RCC 7860 (cell line): ENCODE measurements at regions not wholly inside any gene's neighbourhood (a gene's known extent, or its start where the extent isn't known, plus 50 kb on each side); places are given as distances from the start of the nearest gene placed in this dataset.

Experiments
- DNase-seq: peaks from one replicate; pipeline ENCODE4 v3.0.0-alpha.2; 2015; ENCODE audit warnings: low spot score
- FAIRE-seq: peaks from 2 replicates; lab custom pipeline; 2012; peaks lifted over from hg19 to GRCh38; lab: Jason Lieb, UNC

GRCh38 chr12:87930033-87930432 lies 99.2 kb downstream of the C12orf50 start:
- FAIRE-seq (peak; percentile 8), DNase-seq (no peak)

GRCh38 chr12:87929346-87929745 lies 99.9 kb downstream of the C12orf50 start:
- no peak for FAIRE-seq
- DNase-seq = no peak

- DNase-seq (no peak), FAIRE-seq (no peak)
Observed at GRCh38 chr12:87928031-87928430, 101.2 kb downstream of the C12orf50 start.

GRCh38 chr12:87925021-87925420 lies 104.2 kb downstream of the C12orf50 start:
- no peak for FAIRE-seq
- no peak for DNase-seq

- DNase-seq (no peak), FAIRE-seq (no peak)
Observed at GRCh38 chr12:87924149-87924548, 105.1 kb downstream of the C12orf50 start.

GRCh38 chr12:87923361-87923760 lies 105.8 kb downstream of the C12orf50 start:
- no peak for FAIRE-seq
- DNase-seq = no peak

GRCh38 chr12:87922736-87923135 lies 106.5 kb downstream of the C12orf50 start:
- no peak for FAIRE-seq
- DNase-seq = no peak

- FAIRE-seq (no peak), DNase-seq (no peak)
Observed at GRCh38 chr12:87921621-87922020, 107.6 kb downstream of the C12orf50 start.

- FAIRE-seq = no peak
Observed at GRCh38 chr12:87920139-87920538, 109.1 kb downstream of the C12orf50 start.

GRCh38 chr12:87901457-87901856 lies 127.7 kb downstream of the C12orf50 start:
- no peak for FAIRE-seq
- DNase-seq = no peak

More at GRCh38 chr12:87920139-87920538, 109.1 kb downstream of the C12orf50 start:
- no peak for DNase-seq

- no peak for DNase-seq
- FAIRE-seq = no peak
Observed at GRCh38 chr12:87897662-87898061, 131.5 kb downstream of the C12orf50 start.

- no peak for FAIRE-seq
Observed at GRCh38 chr12:87883806-87884205, 145.4 kb downstream of the C12orf50 start.

GRCh38 chr12:87879141-87879540 lies 150.1 kb downstream of the C12orf50 start:
- FAIRE-seq (no peak), DNase-seq (no peak)

More at GRCh38 chr12:87883806-87884205, 145.4 kb downstream of the C12orf50 start:
- no peak for DNase-seq

- FAIRE-seq (no peak), DNase-seq (no peak)
Observed at GRCh38 chr12:87870493-87871460, 158.4 kb downstream of the C12orf50 start.

GRCh38 chr12:87870061-87870460 lies 159.1 kb downstream of the C12orf50 start:
- no peak for FAIRE-seq
- no peak for DNase-seq

GRCh38 chr12:87866578-87867292 lies 162.5 kb downstream of the C12orf50 start:
- DNase-seq = no peak
- no peak for FAIRE-seq

- no peak for FAIRE-seq
- no peak for DNase-seq
Observed at GRCh38 chr12:87861791-87862190, 167.4 kb downstream of the C12orf50 start.

GRCh38 chr12:87853448-87854003 lies 175.7 kb downstream of the C12orf50 start:
- DNase-seq = no peak
- no peak for FAIRE-seq

- DNase-seq (no peak), FAIRE-seq (no peak)
Observed at GRCh38 chr12:87849074-87849473, 180.1 kb downstream of the C12orf50 start.

GRCh38 chr12:87848248-87848868 lies 180.8 kb downstream of the C12orf50 start:
- DNase-seq = peak; percentile 62
- FAIRE-seq = peak; percentile 77

- DNase-seq (no peak), FAIRE-seq (no peak)
Observed at GRCh38 chr12:87847147-87847546, 182.1 kb downstream of the C12orf50 start.
